ENCODE measurements at regions not wholly inside any gene's neighbourhood (a gene's known extent, or its start where the extent isn't known, plus 50 kb on each side); places are given as distances from the start of the nearest gene placed in this dataset.

- H3K4me3 ChIP-seq (replicated peaks in 1 of 2; ENCODE audit: low read depth in 2 of 2, low read length in 2 of 2): no peak overlapping the region
- DNase-seq (ENCODE audit: low read depth in 2 of 2): no peak
- TF ChIP-seq CTCF (IDR thresholded peaks at IDR 0.05; ENCODE audit: low read depth, low read length): no peak
These were observed 249.2 kb downstream of the FRK start for GRCh38 chr6:115811541-115811940.

GRCh38 chr6:115798229-115798628 lies 262.5 kb downstream of the FRK start:
- no peak overlapping the region for H3K4me3 ChIP-seq (replicated peaks in 1 of 2; ENCODE audit: low read depth in 2 of 2, low read length in 2 of 2)
- TF ChIP-seq CTCF (IDR thresholded peaks at IDR 0.05; ENCODE audit: low read depth, low read length): no peak
- DNase-seq (ENCODE audit: low read depth in 2 of 2): no peak

- no peak for TF ChIP-seq CTCF (IDR thresholded peaks at IDR 0.05; ENCODE audit: low read depth, low read length)
- no peak overlapping the region for H3K4me3 ChIP-seq (replicated peaks in 1 of 2; ENCODE audit: low read depth in 2 of 2, low read length in 2 of 2)
- no peak for DNase-seq (ENCODE audit: low read depth in 2 of 2)
These were observed 263.9 kb downstream of the FRK start for GRCh38 chr6:115796829-115797228.

- DNase-seq (ENCODE audit: low read depth in 2 of 2): no peak
- H3K4me3 ChIP-seq (replicated peaks in 1 of 2; ENCODE audit: low read depth in 2 of 2, low read length in 2 of 2): no peak overlapping the region
- TF ChIP-seq CTCF (IDR thresholded peaks at IDR 0.05; ENCODE audit: low read depth, low read length): no peak
These were observed 264.6 kb downstream of the FRK start for GRCh38 chr6:115796061-115796460.

GRCh38 chr6:115783402-115784061 lies 277.2 kb downstream of the FRK start:
- DNase-seq (ENCODE audit: low read depth in 2 of 2): peak in 1 of 2 donors; percentile 28
- H3K4me3 ChIP-seq (replicated peaks in 1 of 2; ENCODE audit: low read depth in 2 of 2, low read length in 2 of 2): no peak overlapping the region
- TF ChIP-seq CTCF (IDR thresholded peaks at IDR 0.05; ENCODE audit: low read depth, low read length): no peak

- TF ChIP-seq CTCF (IDR thresholded peaks at IDR 0.05; ENCODE audit: low read depth, low read length): no peak
- DNase-seq (ENCODE audit: low read depth in 2 of 2): no peak
- no peak overlapping the region for H3K4me3 ChIP-seq (replicated peaks in 1 of 2; ENCODE audit: low read depth in 2 of 2, low read length in 2 of 2)
These were observed 278.1 kb downstream of the FRK start for GRCh38 chr6:115782612-115783011.

GRCh38 chr6:115773741-115774140 lies 286.9 kb downstream of the FRK start:
- DNase-seq (ENCODE audit: low read depth in 2 of 2): no peak
- no peak overlapping the region for H3K4me3 ChIP-seq (replicated peaks in 1 of 2; ENCODE audit: low read depth in 2 of 2, low read length in 2 of 2)
- TF ChIP-seq CTCF (IDR thresholded peaks at IDR 0.05; ENCODE audit: low read depth, low read length): no peak

Data from cardiac fibroblast (primary cell).